HEK293 (cell line): ENCODE measurements at regions not wholly inside any gene's neighbourhood (a gene's known extent, or its start where the extent isn't known, plus 50 kb on each side); places are given as distances from the start of the nearest gene placed in this dataset.

Experiments
- ZFP37 ChIP-seq: fragments of 450-650 bp; formaldehyde crosslinking; IDR thresholded peaks from 2 replicates; pipeline ENCODE4 v1.5.1; 2016; ENCODE audit warnings: missing biosample characterization, missing genetic modification characterization
- ZNF175 ChIP-seq: fragments of 450-650 bp; formaldehyde crosslinking; IDR thresholded peaks from 2 replicates; pipeline ENCODE4 v1.5.1; 2016; ENCODE audit warnings: missing biosample characterization, missing genetic modification characterization
- ZNF521 ChIP-seq: fragments of 450-650 bp; formaldehyde crosslinking; IDR thresholded peaks from 2 replicates; pipeline ENCODE4 v1.5.1; 2017; ENCODE audit warnings: missing biosample characterization, mild to moderate bottlenecking, missing genetic modification characterization
- ZNF623 ChIP-seq: fragments of 450-650 bp; formaldehyde crosslinking; IDR thresholded peaks from 2 replicates; pipeline ENCODE4 v1.5.1; 2016; ENCODE audit warnings: missing biosample characterization, missing genetic modification characterization
- ZNF776 ChIP-seq: fragments of 450-650 bp; formaldehyde crosslinking; IDR thresholded peaks from 2 replicates; pipeline ENCODE4 v1.5.0; 2017; ENCODE audit warnings: missing biosample characterization, missing genetic modification characterization, borderline replicate concordance
- TF ChIP-seq, protein P1 (sequence below): fragments of 450-650 bp; formaldehyde crosslinking; IDR thresholded peaks from 2 replicates; pipeline ENCODE4 v1.5.1; 2016; ENCODE audit warnings: missing biosample characterization, missing genetic modification characterization
- TF ChIP-seq, protein P2 (sequence below): fragments of 450-650 bp; formaldehyde crosslinking; IDR thresholded peaks from 2 replicates; pipeline ENCODE4 v1.5.1; 2016; ENCODE audit warnings: missing biosample characterization, missing genetic modification characterization
- TF ChIP-seq, protein P3 (sequence below): fragments of 450-650 bp; formaldehyde crosslinking; IDR thresholded peaks from 2 replicates; pipeline ENCODE4 v1.5.1; 2017; ENCODE audit warnings: missing biosample characterization, missing genetic modification characterization
- TF ChIP-seq, protein P4 (sequence below): sonication (generic); formaldehyde crosslinking; IDR thresholded peaks from 2 replicates; pipeline ENCODE4 v1.8.1; 2022; ENCODE audit warnings: mild to moderate bottlenecking, moderate library complexity, missing genetic modification reagents

DNA sequence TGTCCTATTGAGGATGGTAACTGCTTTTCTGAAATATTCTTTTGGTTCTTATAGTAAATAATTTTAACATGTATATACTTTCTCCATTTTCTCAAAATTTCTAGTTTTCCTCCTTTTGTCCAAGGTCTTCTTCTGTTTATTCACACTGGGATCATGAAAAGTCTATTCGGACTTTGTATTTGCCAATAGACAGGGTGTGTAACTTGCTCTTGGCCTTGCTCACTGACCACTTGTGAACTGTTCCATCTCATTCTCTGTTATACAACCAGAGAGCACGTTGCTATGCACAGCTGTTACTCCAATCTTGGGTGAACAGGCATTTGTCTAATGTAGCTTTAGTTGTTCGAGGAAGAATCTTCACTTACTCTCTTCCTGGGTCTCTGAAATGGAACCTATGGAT, 388.9 kb downstream of the SH3GL2 start:
- TF ChIP-seq, protein P1, sequence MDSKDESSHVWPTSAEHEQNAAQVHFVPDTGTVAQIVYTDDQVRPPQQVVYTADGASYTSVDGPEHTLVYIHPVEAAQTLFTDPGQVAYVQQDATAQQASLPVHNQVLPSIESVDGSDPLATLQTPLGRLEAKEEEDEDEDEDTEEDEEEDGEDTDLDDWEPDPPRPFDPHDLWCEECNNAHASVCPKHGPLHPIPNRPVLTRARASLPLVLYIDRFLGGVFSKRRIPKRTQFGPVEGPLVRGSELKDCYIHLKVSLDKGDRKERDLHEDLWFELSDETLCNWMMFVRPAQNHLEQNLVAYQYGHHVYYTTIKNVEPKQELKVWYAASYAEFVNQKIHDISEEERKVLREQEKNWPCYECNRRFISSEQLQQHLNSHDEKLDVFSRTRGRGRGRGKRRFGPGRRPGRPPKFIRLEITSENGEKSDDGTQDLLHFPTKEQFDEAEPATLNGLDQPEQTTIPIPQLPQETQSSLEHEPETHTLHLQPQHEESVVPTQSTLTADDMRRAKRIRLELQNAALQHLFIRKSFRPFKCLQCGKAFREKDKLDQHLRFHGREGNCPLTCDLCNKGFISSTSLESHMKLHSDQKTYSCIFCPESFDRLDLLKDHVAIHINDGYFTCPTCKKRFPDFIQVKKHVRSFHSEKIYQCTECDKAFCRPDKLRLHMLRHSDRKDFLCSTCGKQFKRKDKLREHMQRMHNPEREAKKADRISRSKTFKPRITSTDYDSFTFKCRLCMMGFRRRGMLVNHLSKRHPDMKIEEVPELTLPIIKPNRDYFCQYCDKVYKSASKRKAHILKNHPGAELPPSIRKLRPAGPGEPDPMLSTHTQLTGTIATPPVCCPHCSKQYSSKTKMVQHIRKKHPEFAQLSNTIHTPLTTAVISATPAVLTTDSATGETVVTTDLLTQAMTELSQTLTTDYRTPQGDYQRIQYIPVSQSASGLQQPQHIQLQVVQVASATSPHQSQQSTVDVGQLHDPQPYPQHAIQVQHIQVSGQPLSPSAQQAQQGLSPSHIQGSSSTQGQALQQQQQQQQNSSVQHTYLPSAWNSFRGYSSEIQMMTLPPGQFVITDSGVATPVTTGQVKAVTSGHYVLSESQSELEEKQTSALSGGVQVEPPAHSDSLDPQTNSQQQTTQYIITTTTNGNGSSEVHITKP, result no peak
- TF ChIP-seq, protein P2, sequence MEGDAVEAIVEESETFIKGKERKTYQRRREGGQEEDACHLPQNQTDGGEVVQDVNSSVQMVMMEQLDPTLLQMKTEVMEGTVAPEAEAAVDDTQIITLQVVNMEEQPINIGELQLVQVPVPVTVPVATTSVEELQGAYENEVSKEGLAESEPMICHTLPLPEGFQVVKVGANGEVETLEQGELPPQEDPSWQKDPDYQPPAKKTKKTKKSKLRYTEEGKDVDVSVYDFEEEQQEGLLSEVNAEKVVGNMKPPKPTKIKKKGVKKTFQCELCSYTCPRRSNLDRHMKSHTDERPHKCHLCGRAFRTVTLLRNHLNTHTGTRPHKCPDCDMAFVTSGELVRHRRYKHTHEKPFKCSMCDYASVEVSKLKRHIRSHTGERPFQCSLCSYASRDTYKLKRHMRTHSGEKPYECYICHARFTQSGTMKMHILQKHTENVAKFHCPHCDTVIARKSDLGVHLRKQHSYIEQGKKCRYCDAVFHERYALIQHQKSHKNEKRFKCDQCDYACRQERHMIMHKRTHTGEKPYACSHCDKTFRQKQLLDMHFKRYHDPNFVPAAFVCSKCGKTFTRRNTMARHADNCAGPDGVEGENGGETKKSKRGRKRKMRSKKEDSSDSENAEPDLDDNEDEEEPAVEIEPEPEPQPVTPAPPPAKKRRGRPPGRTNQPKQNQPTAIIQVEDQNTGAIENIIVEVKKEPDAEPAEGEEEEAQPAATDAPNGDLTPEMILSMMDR (tag by site-specific recombination), result no peak
- TF ChIP-seq ZNF623 (tag by site-specific recombination) (no peak), ZNF521 (tag by site-specific recombination) (no peak), ZNF776 (tag by site-specific recombination) (no peak), ZNF175 (tag by site-specific recombination) (no peak), ZFP37 (tag by site-specific recombination) (no peak)
- TF ChIP-seq, protein P3, sequence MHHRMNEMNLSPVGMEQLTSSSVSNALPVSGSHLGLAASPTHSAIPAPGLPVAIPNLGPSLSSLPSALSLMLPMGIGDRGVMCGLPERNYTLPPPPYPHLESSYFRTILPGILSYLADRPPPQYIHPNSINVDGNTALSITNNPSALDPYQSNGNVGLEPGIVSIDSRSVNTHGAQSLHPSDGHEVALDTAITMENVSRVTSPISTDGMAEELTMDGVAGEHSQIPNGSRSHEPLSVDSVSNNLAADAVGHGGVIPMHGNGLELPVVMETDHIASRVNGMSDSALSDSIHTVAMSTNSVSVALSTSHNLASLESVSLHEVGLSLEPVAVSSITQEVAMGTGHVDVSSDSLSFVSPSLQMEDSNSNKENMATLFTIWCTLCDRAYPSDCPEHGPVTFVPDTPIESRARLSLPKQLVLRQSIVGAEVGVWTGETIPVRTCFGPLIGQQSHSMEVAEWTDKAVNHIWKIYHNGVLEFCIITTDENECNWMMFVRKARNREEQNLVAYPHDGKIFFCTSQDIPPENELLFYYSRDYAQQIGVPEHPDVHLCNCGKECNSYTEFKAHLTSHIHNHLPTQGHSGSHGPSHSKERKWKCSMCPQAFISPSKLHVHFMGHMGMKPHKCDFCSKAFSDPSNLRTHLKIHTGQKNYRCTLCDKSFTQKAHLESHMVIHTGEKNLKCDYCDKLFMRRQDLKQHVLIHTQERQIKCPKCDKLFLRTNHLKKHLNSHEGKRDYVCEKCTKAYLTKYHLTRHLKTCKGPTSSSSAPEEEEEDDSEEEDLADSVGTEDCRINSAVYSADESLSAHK (tag by site-specific recombination), result no peak
- TF ChIP-seq, protein P4, sequence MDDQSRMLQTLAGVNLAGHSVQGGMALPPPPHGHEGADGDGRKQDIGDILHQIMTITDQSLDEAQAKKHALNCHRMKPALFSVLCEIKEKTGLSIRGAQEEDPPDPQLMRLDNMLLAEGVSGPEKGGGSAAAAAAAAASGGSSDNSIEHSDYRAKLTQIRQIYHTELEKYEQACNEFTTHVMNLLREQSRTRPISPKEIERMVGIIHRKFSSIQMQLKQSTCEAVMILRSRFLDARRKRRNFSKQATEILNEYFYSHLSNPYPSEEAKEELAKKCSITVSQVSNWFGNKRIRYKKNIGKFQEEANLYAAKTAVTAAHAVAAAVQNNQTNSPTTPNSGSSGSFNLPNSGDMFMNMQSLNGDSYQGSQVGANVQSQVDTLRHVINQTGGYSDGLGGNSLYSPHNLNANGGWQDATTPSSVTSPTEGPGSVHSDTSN (CRISPR knock-in tag), result no peak
